ENCODE measurements at regions not wholly inside any gene's neighbourhood (a gene's known extent, or its start where the extent isn't known, plus 50 kb on each side); places are given as distances from the start of the nearest gene placed in this dataset.
"Not testable (repeated sequence)": the region's sequence is repeated elsewhere in the genome, so short reads cannot be mapped to it uniquely, and the experiment has no call there.

GRCh38 chr11:96520939-96521338 is 131.1 kb downstream of the JRKL start:
- DNase-seq = no peak

- DNase-seq = no peak
These were observed 133.8 kb downstream of the JRKL start for GRCh38 chr11:96523656-96524055.

GRCh38 chr11:96524475-96524874 is 134.7 kb downstream of the JRKL start:
- DNase-seq = no peak

GRCh38 chr11:96530473-96530872 is 140.7 kb downstream of the JRKL start:
- DNase-seq = no peak

- no peak for DNase-seq
These were observed 148.3 kb downstream of the JRKL start for GRCh38 chr11:96538104-96538503.

GRCh38 chr11:96538622-96539021 is 148.8 kb downstream of the JRKL start:
- no peak for DNase-seq

- DNase-seq = no peak
These were observed 151.1 kb downstream of the JRKL start for GRCh38 chr11:96540875-96541274.

- no peak for DNase-seq
These were observed 153.4 kb downstream of the JRKL start for GRCh38 chr11:96543177-96543576.

GRCh38 chr11:96545192-96545591 is 155.4 kb downstream of the JRKL start:
- not testable (repeated sequence) for DNase-seq

GRCh38 chr11:96551136-96551535 is 161.3 kb downstream of the JRKL start:
- DNase-seq = no peak

- DNase-seq = no peak
These were observed 164.5 kb downstream of the JRKL start for GRCh38 chr11:96554236-96554820.

GRCh38 chr11:96555826-96556225 is 166.0 kb downstream of the JRKL start:
- DNase-seq = peak in 2 of 6 experiments; percentile 34 to 40

GRCh38 chr11:96560727-96561126 is 170.9 kb downstream of the JRKL start:
- DNase-seq = peak in 1 of 6 experiments; percentile 31

GRCh38 chr11:96567176-96567575 is 177.4 kb downstream of the JRKL start:
- peak in 3 of 6 experiments; percentile 35 to 54 (median 46) for DNase-seq

- DNase-seq = no peak
These were observed 177.9 kb downstream of the JRKL start for GRCh38 chr11:96567667-96568066.

- no peak for DNase-seq
These were observed 186.6 kb downstream of the JRKL start for GRCh38 chr11:96576383-96576782.

GRCh38 chr11:96578379-96578778 is 188.6 kb downstream of the JRKL start:
- DNase-seq = no peak

- DNase-seq = no peak
These were observed 189.8 kb downstream of the JRKL start for GRCh38 chr11:96579656-96580055.

GRCh38 chr11:96580476-96581040 is 190.7 kb downstream of the JRKL start:
- no peak for DNase-seq

- not testable (repeated sequence) for DNase-seq
These were observed 196.4 kb downstream of the JRKL start for GRCh38 chr11:96585944-96586880.

- not testable (repeated sequence) for DNase-seq
These were observed 199.0 kb downstream of the JRKL start for GRCh38 chr11:96588793-96589192.

GRCh38 chr11:96595011-96595410 is 205.2 kb downstream of the JRKL start:
- no peak for DNase-seq

GRCh38 chr11:96607864-96608558 is 218.2 kb downstream of the JRKL start:
- DNase-seq = no peak
